ENCODE measurements at regions not wholly inside any gene's neighbourhood (a gene's known extent, or its start where the extent isn't known, plus 50 kb on each side); places are given as distances from the start of the nearest gene placed in this dataset.

DNA sequence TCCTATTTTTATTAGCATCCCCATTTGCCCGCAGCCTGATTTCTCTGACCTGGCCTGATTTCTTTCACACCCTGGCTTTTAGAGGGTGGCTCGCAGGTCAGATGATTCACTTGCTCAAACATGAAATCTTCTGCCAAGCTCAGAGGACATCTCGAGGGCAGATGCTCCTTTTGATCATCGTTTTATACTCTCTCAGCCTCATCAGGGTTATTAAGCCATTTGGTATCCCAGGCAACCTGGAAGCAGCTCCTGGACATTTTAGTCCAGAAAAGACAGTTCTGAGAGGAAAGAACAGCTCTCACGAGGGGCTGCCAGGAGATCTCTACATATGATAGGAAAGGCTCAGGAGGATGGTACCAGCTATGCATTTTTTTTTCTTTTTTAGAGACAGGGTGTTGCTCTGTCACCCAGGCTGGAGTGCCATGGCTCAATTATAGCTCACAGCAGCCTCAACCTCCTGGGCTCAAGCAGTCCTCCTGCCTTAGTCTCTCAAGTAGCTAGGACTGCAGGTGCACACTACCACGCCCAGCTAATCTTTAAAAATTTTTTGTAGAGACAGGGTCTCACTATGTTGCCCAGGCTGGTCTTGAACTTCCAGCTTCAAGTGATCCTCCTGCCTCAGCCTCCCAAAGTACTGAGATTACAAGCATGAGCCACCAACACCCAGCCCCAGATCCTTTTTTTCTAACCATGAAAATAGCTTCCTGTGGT is 165.4 kb downstream of the KATNAL1 start:
- TF ChIP-seq, protein P1, sequence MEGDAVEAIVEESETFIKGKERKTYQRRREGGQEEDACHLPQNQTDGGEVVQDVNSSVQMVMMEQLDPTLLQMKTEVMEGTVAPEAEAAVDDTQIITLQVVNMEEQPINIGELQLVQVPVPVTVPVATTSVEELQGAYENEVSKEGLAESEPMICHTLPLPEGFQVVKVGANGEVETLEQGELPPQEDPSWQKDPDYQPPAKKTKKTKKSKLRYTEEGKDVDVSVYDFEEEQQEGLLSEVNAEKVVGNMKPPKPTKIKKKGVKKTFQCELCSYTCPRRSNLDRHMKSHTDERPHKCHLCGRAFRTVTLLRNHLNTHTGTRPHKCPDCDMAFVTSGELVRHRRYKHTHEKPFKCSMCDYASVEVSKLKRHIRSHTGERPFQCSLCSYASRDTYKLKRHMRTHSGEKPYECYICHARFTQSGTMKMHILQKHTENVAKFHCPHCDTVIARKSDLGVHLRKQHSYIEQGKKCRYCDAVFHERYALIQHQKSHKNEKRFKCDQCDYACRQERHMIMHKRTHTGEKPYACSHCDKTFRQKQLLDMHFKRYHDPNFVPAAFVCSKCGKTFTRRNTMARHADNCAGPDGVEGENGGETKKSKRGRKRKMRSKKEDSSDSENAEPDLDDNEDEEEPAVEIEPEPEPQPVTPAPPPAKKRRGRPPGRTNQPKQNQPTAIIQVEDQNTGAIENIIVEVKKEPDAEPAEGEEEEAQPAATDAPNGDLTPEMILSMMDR (IDR thresholded peaks at IDR 0.05 in 4 of 5, conservative IDR thresholded peaks at IDR 0.05 in 1 of 5), result no peak
- TF ChIP-seq POLR2A (IDR thresholded peaks at IDR 0.05), result no peak

Data from gastrocnemius medialis (tissue), 4 donors.